ENCODE measurements at regions not wholly inside any gene's neighbourhood (a gene's known extent, or its start where the extent isn't known, plus 50 kb on each side); places are given as distances from the start of the nearest gene placed in this dataset.

DNA sequence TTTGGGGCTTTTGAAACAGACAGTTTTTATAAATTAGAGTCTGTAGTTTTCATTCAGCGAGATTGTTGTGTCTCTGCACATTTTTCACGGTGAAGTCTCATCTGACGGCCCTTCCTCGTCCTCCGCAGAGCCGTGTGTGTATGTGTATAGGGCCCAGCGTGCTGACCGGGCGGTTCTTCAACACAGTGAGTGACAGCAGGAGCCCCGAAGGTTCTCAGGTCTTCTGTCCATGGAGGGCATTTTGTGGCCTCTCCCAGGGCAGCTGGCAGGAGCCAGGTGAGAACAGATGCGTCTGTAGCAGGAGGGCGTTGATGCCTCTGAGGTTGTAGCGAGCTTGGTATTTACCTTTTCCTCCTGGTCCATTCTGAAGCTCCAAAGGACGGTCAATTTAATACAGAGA is 116.0 kb upstream of the LPCAT1 start:
- no peak for TF ChIP-seq JUND (IDR thresholded peaks at IDR 0.05)
- TF ChIP-seq, protein P1, sequence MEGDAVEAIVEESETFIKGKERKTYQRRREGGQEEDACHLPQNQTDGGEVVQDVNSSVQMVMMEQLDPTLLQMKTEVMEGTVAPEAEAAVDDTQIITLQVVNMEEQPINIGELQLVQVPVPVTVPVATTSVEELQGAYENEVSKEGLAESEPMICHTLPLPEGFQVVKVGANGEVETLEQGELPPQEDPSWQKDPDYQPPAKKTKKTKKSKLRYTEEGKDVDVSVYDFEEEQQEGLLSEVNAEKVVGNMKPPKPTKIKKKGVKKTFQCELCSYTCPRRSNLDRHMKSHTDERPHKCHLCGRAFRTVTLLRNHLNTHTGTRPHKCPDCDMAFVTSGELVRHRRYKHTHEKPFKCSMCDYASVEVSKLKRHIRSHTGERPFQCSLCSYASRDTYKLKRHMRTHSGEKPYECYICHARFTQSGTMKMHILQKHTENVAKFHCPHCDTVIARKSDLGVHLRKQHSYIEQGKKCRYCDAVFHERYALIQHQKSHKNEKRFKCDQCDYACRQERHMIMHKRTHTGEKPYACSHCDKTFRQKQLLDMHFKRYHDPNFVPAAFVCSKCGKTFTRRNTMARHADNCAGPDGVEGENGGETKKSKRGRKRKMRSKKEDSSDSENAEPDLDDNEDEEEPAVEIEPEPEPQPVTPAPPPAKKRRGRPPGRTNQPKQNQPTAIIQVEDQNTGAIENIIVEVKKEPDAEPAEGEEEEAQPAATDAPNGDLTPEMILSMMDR (IDR thresholded peaks at IDR 0.05 in 2 of 3, conservative IDR thresholded peaks at IDR 0.05 in 1 of 3; ENCODE audit: borderline replicate concordance in 1 of 3, insufficient read depth in 1 of 3, low read depth in 2 of 3, low read length in 2 of 3): no peak
- TF ChIP-seq YY1 (IDR thresholded peaks at IDR 0.05; ENCODE audit: extremely low read depth, insufficient replicate concordance, low read depth, low read length): no peak
- TF ChIP-seq, protein P2, sequence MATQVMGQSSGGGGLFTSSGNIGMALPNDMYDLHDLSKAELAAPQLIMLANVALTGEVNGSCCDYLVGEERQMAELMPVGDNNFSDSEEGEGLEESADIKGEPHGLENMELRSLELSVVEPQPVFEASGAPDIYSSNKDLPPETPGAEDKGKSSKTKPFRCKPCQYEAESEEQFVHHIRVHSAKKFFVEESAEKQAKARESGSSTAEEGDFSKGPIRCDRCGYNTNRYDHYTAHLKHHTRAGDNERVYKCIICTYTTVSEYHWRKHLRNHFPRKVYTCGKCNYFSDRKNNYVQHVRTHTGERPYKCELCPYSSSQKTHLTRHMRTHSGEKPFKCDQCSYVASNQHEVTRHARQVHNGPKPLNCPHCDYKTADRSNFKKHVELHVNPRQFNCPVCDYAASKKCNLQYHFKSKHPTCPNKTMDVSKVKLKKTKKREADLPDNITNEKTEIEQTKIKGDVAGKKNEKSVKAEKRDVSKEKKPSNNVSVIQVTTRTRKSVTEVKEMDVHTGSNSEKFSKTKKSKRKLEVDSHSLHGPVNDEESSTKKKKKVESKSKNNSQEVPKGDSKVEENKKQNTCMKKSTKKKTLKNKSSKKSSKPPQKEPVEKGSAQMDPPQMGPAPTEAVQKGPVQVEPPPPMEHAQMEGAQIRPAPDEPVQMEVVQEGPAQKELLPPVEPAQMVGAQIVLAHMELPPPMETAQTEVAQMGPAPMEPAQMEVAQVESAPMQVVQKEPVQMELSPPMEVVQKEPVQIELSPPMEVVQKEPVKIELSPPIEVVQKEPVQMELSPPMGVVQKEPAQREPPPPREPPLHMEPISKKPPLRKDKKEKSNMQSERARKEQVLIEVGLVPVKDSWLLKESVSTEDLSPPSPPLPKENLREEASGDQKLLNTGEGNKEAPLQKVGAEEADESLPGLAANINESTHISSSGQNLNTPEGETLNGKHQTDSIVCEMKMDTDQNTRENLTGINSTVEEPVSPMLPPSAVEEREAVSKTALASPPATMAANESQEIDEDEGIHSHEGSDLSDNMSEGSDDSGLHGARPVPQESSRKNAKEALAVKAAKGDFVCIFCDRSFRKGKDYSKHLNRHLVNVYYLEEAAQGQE (IDR thresholded peaks at IDR 0.05; ENCODE audit: low read depth): no peak
- TF ChIP-seq POLR2A (IDR thresholded peaks at IDR 0.05; ENCODE audit: borderline replicate concordance, extremely low read depth, insufficient read depth, insufficient read length): no peak
- TF ChIP-seq POLR2AphosphoS5 (IDR thresholded peaks at IDR 0.05; ENCODE audit: low read depth, low read length): no peak
- TF ChIP-seq, protein P3, sequence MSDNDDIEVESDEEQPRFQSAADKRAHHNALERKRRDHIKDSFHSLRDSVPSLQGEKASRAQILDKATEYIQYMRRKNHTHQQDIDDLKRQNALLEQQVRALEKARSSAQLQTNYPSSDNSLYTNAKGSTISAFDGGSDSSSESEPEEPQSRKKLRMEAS (IDR thresholded peaks at IDR 0.05): no peak
- TF ChIP-seq CEBPB (IDR thresholded peaks at IDR 0.05; ENCODE audit: low read depth): no peak
